ENCODE measurements at regions not wholly inside any gene's neighbourhood (a gene's known extent, or its start where the extent isn't known, plus 50 kb on each side); places are given as distances from the start of the nearest gene placed in this dataset.

DNA sequence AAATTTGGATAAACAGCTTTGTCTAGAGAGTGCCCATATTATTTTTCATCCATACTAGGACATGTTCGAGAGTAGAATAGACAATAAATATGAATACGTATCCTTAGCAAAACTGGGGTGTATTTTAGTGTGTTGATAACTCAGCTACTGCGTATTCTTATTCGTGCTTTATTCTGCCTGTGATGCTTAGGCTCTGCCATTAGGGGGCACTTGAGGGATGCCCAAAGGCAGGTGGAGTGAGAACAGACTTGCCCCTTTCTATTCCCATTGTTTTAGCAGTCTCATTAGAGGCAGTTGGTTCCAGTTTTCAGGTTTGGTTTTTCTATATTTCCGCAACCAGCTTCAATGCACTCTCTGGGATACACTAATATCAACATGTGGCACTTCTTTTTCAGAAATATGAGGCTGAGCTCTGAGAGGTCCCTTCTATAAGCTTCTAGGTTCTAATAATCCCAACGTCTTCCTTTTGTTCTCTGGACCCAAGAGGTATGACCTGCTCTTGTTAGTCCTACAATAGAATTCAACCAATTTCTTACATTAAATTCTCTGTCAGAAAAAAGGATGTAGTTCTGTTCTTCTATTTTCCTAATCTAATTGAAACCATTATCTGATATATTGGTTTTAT lies 985.7 kb upstream of the FBXO33 start:
- DNase-seq (ENCODE audit: low read depth) = no peak
- CTCF ChIA-PET = no interaction called here

DNA sequence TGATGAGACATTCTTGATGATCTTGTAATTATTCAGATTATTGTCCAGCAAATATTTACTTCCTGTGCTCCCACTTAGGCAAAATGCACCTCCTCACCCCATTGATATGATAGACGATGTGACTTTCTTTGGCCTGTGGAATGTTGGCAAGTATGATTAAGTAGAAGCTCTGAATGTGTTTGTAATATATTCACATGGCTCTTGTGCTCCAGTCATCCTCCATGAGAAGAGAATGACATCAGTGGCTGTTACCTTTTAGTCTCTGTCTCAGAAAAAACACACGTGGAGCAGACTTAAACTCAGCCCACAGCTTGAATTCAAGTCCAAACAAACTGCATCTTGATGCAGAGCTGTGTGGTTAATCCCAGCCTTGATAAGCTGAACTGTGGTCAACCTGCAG lies 984.3 kb upstream of the FBXO33 start:
- Histone ChIP-seq H3K27me3 (ENCODE audit: control insufficient read depth, insufficient read depth, low read length) (no peaks in the 10 kb centered on the region), H3K4me3 (ENCODE audit: low read depth, low read length) (no peak overlapping the region), H3K36me3 (ENCODE audit: control insufficient read depth, insufficient read depth, low read length) (no peaks in the 10 kb centered on the region)
- ChIA-PET POLR2A (no interaction called here), CTCF (no interaction called here)
- TF ChIP-seq, protein P1, sequence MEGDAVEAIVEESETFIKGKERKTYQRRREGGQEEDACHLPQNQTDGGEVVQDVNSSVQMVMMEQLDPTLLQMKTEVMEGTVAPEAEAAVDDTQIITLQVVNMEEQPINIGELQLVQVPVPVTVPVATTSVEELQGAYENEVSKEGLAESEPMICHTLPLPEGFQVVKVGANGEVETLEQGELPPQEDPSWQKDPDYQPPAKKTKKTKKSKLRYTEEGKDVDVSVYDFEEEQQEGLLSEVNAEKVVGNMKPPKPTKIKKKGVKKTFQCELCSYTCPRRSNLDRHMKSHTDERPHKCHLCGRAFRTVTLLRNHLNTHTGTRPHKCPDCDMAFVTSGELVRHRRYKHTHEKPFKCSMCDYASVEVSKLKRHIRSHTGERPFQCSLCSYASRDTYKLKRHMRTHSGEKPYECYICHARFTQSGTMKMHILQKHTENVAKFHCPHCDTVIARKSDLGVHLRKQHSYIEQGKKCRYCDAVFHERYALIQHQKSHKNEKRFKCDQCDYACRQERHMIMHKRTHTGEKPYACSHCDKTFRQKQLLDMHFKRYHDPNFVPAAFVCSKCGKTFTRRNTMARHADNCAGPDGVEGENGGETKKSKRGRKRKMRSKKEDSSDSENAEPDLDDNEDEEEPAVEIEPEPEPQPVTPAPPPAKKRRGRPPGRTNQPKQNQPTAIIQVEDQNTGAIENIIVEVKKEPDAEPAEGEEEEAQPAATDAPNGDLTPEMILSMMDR (IDR thresholded peaks at IDR 0.05; ENCODE audit: insufficient read depth, low read depth, low read length) = no peak
- DNase-seq (ENCODE audit: low read depth) = no peak

More for the DNA sequence above, 985.7 kb upstream of the FBXO33 start:
- POLR2A ChIA-PET = no interaction called here
- Histone ChIP-seq H3K36me3 (ENCODE audit: control insufficient read depth, insufficient read depth, low read length) (no peaks in the 10 kb centered on the region), H3K4me3 (ENCODE audit: low read depth, low read length) (no peak overlapping the region), H3K27me3 (ENCODE audit: control insufficient read depth, insufficient read depth, low read length) (no peaks in the 10 kb centered on the region)
- TF ChIP-seq, protein P1 (IDR thresholded peaks at IDR 0.05; ENCODE audit: insufficient read depth, low read depth, low read length) = no peak

DNA sequence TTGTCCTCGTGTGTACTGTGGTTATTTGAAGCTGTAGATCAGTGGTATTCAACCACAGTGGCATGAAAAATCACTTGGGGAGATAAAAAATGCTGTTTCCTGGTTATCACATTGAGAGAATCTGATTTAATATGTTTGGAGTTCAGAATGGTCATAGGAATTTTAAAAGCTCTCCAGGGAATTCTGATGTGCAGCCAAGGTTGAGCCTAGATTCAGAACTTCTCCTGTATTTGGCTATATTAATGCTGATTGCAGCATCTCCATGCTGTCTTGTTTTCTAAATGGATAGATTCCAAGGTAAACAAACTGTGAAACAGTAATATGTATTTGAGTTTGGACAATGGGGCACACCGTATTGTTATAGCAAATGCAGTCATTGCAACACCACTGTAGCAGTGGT lies 982.2 kb upstream of the FBXO33 start:
- TF ChIP-seq, protein P1 (IDR thresholded peaks at IDR 0.05; ENCODE audit: insufficient read depth, low read depth, low read length) = no peak
- DNase-seq (ENCODE audit: low read depth) = no peak
- no peaks in the 10 kb centered on the region for H3K27me3 ChIP-seq (ENCODE audit: control insufficient read depth, insufficient read depth, low read length)
- CTCF ChIA-PET = interaction anchor here (1.2 kb wide), 1 partner anchor 17 kb away, joined by 3 read pairs; no protein-coding TSS in a partner anchor
- H3K4me3 ChIP-seq (ENCODE audit: low read depth, low read length) = no peak overlapping the region
- no peaks in the 10 kb centered on the region for H3K36me3 ChIP-seq (ENCODE audit: control insufficient read depth, insufficient read depth, low read length)
- POLR2A ChIA-PET = no interaction called here

DNA sequence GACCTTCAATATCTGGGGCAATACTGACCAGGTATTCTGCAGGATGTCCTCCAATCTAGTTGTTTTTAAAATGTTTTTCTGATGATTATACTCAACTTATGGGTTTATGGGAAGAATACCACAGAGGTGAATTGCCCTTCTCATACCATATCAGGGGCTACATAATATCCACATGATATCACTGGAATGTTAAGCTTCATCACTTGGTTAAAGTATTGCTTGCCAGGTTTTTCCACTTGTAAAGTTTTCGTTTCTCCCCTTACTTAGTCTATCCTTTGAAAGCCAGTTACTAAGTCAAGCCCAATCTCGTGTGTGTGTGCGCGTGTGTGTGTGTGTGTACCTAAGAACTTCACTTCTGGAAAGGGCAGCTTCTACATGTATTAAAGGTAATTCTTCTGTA lies 980.9 kb upstream of the FBXO33 start:
- ChIA-PET CTCF (interaction anchor here (1.2 kb wide), 1 partner anchor 16 kb away, joined by 3 read pairs; no protein-coding TSS in a partner anchor), POLR2A (no interaction called here)
- Histone ChIP-seq H3K4me3 (ENCODE audit: low read depth, low read length) (no peak overlapping the region), H3K36me3 (ENCODE audit: control insufficient read depth, insufficient read depth, low read length) (no peaks in the 10 kb centered on the region), H3K27me3 (ENCODE audit: control insufficient read depth, insufficient read depth, low read length) (no peaks in the 10 kb centered on the region)
- TF ChIP-seq, protein P1 (IDR thresholded peaks at IDR 0.05; ENCODE audit: insufficient read depth, low read depth, low read length) = no peak
- DNase-seq (ENCODE audit: low read depth) = no peak

DNA sequence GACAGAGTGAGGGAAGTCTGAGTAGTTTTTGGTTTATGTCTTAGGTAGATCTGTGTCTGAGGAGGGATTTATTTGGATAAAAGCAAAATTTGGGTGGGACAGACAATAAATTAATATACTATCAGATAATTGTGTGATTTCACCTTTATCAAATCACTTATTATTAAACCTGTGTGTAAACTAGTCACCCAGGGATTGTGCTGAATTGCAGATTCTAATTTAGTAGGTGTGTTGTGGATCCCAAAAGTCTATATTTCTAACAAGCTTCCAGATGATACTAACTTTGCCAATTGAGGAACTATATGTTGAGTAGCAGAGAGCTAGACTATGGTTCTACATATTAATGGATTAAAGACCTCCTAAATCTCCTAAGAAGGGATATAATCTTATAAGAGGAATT lies 978.5 kb upstream of the FBXO33 start:
- ChIA-PET CTCF (no interaction called here), POLR2A (no interaction called here)
- no peaks in the 10 kb centered on the region for H3K27me3 ChIP-seq (ENCODE audit: control insufficient read depth, insufficient read depth, low read length)
- TF ChIP-seq, protein P1 (IDR thresholded peaks at IDR 0.05; ENCODE audit: insufficient read depth, low read depth, low read length) = no peak
- no peak overlapping the region for H3K4me3 ChIP-seq (ENCODE audit: low read depth, low read length)
- no peak for DNase-seq (ENCODE audit: low read depth)
- no peaks in the 10 kb centered on the region for H3K36me3 ChIP-seq (ENCODE audit: control insufficient read depth, insufficient read depth, low read length)
